Kidney (tissue), 13 donors: ENCODE measurements at regions not wholly inside any gene's neighbourhood (a gene's known extent, or its start where the extent isn't known, plus 50 kb on each side); places are given as distances from the start of the nearest gene placed in this dataset.

Experiments used
- DNase-seq, 5 donors: peaks; one replicate each; pipeline ENCODE4 v3.0.0-alpha.2; 2013 to 2020
- FAIRE-seq: peaks from 2 replicates; lab custom pipeline; 2012; peaks lifted over from hg19 to GRCh38; lab: Jason Lieb, UNC
- H3K27ac ChIP-seq, 2 donors: one replicate each; pipeline ENCODE4 v1.7.0; 2013; ENCODE audit warnings: low read depth in 2 of 2, low read length in 2 of 2, inconsistent platforms in 1 of 2
- H3K27me3 ChIP-seq: one replicate; pipeline ENCODE4 v1.7.1; 2013; ENCODE audit warnings: low read length, inconsistent platforms; ENCODE audit not compliant: control insufficient read depth, insufficient read depth
- H3K36me3 ChIP-seq, 3 donors: one replicate each; pipeline versions ENCODE4 v1.7.0 to v1.7.1; 2013; ENCODE audit warnings: low read length in 3 of 3, control low read depth in 1 of 3, inconsistent platforms in 1 of 3; ENCODE audit not compliant: insufficient read depth in 3 of 3, control insufficient read depth in 2 of 3
- H3K4me1 ChIP-seq, 3 donors: one replicate each; pipeline versions ENCODE4 v1.7.0 to v1.7.1; 2013; ENCODE audit warnings: low read length in 3 of 3, inconsistent platforms in 1 of 3, low read depth in 1 of 3; ENCODE audit not compliant: control insufficient read depth in 2 of 3, insufficient read depth in 2 of 3
- H3K4me3 ChIP-seq, 3 donors: one replicate each; pipeline versions ENCODE4 v1.7.0 to v1.8.1; 2013; ENCODE audit warnings: low read length in 3 of 3, control low read depth in 1 of 3, inconsistent platforms in 1 of 3
- H3K9ac ChIP-seq, 3 donors: one replicate each; pipeline versions ENCODE4 v1.7.0 to v1.7.1; 2013; ENCODE audit warnings: low read length in 3 of 3, control low read depth in 1 of 3, inconsistent platforms in 1 of 3
- H3K9me3 ChIP-seq, 3 donors: one replicate each; pipeline versions ENCODE4 v1.7.0 to v1.7.1; 2013; ENCODE audit warnings: low read length in 3 of 3, control low read depth in 1 of 3, inconsistent platforms in 1 of 3; ENCODE audit not compliant: control insufficient read depth in 2 of 3, insufficient read depth in 1 of 3
- intact Hi-C: fragments of 100-400 bp; cut with DNase I; formaldehyde crosslinking; loops from one replicate; pipeline ENCODE4 v1.11.1; 2022
- TF ChIP-seq, protein P1 (sequence below): IDR thresholded peaks from 3 replicates; pipeline ENCODE4 v1.5.1; 2012; ENCODE audit warnings: mild to moderate bottlenecking, moderate library complexity, borderline replicate concordance; ENCODE audit not compliant: insufficient read depth; ENCODE audit errors: extremely low read depth
- donor health status: control.
- donor health status: control.
- donor health status: control.
- donor health status: control.
- donor health status: control.
- donor health status: DM: yes; HTN: yes; CAD: no.
- donor health status: Normal renal cell carcinoma (clear cell type).

DNA sequence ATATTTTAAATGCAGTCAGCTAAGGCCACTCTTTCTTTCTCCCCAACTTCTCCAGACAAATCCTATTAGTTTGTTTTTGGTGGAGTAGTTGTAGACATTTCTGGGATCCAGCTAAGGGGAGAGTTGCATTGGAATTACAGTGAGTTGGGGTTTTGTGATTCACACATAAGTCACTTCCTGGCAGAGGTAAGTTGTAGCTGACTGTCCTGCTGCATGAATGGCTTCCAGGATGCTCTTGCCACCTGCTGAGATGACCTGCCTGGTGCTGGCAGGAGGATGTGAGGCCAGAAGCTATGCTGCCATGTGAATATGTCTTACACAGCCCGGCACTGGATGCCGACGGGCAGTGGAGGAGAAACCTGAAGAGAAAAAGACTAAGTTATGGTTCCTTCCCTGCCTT is 243.7 kb downstream of the TDRD15 start:
- Histone ChIP-seq H3K4me3 (no peak overlapping the region), H3K4me1 (no peaks in the 10 kb centered on the region), H3K9me3 (no peaks in the 10 kb centered on the region), H3K9ac (no peak overlapping the region), H3K36me3 (no peaks in the 10 kb centered on the region), H3K27me3 (no peaks in the 10 kb centered on the region), H3K27ac (no peak overlapping the region)
- TF ChIP-seq, protein P1, sequence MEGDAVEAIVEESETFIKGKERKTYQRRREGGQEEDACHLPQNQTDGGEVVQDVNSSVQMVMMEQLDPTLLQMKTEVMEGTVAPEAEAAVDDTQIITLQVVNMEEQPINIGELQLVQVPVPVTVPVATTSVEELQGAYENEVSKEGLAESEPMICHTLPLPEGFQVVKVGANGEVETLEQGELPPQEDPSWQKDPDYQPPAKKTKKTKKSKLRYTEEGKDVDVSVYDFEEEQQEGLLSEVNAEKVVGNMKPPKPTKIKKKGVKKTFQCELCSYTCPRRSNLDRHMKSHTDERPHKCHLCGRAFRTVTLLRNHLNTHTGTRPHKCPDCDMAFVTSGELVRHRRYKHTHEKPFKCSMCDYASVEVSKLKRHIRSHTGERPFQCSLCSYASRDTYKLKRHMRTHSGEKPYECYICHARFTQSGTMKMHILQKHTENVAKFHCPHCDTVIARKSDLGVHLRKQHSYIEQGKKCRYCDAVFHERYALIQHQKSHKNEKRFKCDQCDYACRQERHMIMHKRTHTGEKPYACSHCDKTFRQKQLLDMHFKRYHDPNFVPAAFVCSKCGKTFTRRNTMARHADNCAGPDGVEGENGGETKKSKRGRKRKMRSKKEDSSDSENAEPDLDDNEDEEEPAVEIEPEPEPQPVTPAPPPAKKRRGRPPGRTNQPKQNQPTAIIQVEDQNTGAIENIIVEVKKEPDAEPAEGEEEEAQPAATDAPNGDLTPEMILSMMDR: no peak
- FAIRE-seq: no peak
- intact Hi-C loops: no loop called here
- DNase-seq: no peak

DNA sequence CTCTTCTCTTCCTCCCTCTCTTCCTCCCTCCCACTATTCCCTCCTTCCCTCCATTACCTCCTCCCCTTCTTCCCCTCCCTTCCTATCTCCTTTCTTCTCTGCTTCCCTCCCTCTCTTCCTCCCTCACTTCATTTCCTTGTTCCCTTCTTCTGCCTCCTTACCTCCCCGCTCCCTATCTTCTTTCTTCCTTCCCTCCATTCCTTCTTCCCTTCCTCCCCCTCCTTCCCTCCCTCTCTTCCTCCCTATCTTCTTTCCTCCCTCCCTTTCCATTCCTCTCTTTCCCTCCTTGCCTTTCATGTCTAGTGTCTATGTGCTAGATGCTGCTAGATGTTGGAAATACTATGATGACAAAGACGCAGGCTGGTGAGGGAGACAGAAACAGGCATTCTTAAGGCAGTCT is 246.0 kb downstream of the TDRD15 start:
- Histone ChIP-seq H3K27me3 (no peaks in the 10 kb centered on the region), H3K4me3 (no peak overlapping the region), H3K4me1 (no peaks in the 10 kb centered on the region), H3K27ac (no peak overlapping the region), H3K9me3 (no peaks in the 10 kb centered on the region), H3K9ac (no peak overlapping the region), H3K36me3 (no peaks in the 10 kb centered on the region)
- DNase-seq (no peak), FAIRE-seq (no peak)
- TF ChIP-seq, protein P1: no peak
- intact Hi-C loops: no loop called here

DNA sequence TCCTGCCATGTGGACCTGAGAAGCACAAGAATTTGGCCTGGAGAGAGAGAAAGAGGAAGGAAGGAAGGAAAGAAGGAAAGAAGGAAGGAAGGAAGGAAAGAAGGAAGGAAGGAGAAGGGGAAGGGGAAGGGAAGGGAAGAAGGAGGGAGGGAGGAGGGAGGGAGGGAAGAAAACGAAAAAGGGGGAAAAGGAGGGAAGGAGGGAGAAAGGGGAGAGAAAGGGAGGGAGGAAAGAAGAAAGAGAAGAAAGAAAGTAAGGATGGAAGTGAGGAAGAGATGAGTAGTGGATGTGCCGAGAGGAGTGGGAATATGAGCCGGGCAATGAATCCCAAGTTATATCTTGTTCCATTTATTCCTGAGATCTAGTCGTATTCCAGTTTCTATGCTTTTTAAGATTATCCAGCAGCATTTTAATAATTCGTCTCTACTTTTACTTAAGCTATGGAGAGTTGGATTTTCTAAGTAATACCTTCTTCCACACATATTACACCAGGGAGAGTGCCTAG is 247.8 kb downstream of the TDRD15 start:
- no peak overlapping the region for H3K9ac ChIP-seq
- intact Hi-C loops: no loop called here
- DNase-seq: no peak
- no peak overlapping the region for H3K27ac ChIP-seq
- no peak overlapping the region for H3K4me3 ChIP-seq
- H3K4me1 ChIP-seq: no peaks in the 10 kb centered on the region
- TF ChIP-seq, protein P1: no peak
- no peaks in the 10 kb centered on the region for H3K36me3 ChIP-seq
- FAIRE-seq: no peak
- no peaks in the 10 kb centered on the region for H3K27me3 ChIP-seq
- no peaks in the 10 kb centered on the region for H3K9me3 ChIP-seq

DNA sequence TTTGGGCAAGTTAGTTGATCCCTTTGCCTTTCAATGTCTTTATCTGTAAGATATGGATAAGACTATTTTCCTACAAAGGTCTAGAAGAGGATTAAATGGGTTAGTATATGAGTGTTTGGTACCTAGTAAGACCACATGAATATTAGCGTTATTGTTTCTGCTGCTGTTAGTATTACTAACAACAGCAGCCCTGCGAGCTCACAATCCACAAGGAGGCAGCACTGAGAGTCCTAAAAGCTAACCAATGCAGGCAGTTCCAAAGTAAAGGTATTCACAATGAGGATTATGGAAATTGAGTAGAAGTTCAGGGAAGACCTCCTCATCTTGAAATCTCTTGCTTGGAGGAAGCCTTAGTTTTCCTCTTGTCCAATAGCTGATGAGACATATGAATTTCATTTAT is 248.9 kb downstream of the TDRD15 start:
- FAIRE-seq: no peak
- DNase-seq: no peak
- H3K4me1 ChIP-seq: no peaks in the 10 kb centered on the region
- no peaks in the 10 kb centered on the region for H3K27me3 ChIP-seq
- no peak overlapping the region for H3K4me3 ChIP-seq
- H3K36me3 ChIP-seq: no peaks in the 10 kb centered on the region
- H3K27ac ChIP-seq: no peak overlapping the region
- intact Hi-C loops: no loop called here
- H3K9ac ChIP-seq: no peak overlapping the region
- TF ChIP-seq, protein P1: peak; percentile 23
- H3K9me3 ChIP-seq: no peaks in the 10 kb centered on the region
